Fibroblast of the aortic adventitia (primary cell): ENCODE measurements at regions not wholly inside any gene's neighbourhood (a gene's known extent, or its start where the extent isn't known, plus 50 kb on each side); places are given as distances from the start of the nearest gene placed in this dataset.

ENCODE experiments used
- DNase-seq: peaks from one replicate; pipeline ENCODE4 v3.0.0-alpha.2; 2010; ENCODE audit warnings: low read depth
- H3K4me3 ChIP-seq: 2 replicates; pipeline ENCODE4 v1.5.1; 2011; ENCODE audit warnings: low read depth, mild to moderate bottlenecking, control low read depth, low read length, moderate library complexity
- TF ChIP-seq, protein P1 (sequence below): IDR thresholded peaks from 2 replicates; pipeline ENCODE4 v1.5.1; 2011; ENCODE audit warnings: mild to moderate bottlenecking, low read length, control low read depth, inconsistent platforms; ENCODE audit not compliant: insufficient read depth

DNA sequence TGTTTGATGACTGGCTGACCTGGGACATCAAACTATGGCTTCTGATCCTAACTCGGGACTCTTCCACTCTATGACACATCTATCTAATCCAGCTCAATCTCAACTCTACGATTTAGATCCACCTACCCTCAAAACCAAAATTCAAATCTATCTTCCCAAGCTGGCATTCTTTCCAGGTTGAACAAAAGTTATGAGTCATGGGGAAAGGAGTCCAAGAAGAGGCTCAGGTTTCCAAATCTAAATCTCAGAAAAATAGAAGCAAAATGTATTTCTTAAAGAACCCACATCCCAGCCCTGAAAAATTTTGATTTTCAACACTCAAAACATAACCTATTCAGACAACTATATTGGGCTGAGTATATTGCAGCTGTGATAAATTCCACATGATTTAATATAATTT is 143.9 kb upstream of the IPO5 start:
- DNase-seq = peak; percentile 40
- no peak overlapping the region for H3K4me3 ChIP-seq
- TF ChIP-seq, protein P1, sequence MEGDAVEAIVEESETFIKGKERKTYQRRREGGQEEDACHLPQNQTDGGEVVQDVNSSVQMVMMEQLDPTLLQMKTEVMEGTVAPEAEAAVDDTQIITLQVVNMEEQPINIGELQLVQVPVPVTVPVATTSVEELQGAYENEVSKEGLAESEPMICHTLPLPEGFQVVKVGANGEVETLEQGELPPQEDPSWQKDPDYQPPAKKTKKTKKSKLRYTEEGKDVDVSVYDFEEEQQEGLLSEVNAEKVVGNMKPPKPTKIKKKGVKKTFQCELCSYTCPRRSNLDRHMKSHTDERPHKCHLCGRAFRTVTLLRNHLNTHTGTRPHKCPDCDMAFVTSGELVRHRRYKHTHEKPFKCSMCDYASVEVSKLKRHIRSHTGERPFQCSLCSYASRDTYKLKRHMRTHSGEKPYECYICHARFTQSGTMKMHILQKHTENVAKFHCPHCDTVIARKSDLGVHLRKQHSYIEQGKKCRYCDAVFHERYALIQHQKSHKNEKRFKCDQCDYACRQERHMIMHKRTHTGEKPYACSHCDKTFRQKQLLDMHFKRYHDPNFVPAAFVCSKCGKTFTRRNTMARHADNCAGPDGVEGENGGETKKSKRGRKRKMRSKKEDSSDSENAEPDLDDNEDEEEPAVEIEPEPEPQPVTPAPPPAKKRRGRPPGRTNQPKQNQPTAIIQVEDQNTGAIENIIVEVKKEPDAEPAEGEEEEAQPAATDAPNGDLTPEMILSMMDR = no peak

DNA sequence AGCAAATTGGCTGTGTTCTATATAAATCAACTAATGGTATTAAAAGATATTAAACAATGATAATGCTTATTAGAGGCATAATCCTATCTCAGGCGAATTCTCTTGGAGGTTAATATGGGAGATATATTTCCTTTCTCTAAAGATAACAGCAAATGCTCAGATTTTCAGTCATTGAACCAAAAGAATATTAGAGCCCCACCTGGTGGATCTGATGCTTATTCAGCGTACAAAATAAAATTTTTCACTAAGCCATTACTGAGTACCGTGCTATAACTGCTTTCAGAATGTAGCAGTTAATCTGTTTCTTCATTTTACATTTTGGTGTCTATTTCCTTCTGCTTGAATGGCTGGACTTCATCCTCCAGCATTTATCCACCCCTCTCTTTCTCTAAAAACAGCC is 143.3 kb upstream of the IPO5 start:
- H3K4me3 ChIP-seq = no peak overlapping the region
- TF ChIP-seq, protein P1 = peak; percentile 45
- peak; percentile 34 for DNase-seq

DNA sequence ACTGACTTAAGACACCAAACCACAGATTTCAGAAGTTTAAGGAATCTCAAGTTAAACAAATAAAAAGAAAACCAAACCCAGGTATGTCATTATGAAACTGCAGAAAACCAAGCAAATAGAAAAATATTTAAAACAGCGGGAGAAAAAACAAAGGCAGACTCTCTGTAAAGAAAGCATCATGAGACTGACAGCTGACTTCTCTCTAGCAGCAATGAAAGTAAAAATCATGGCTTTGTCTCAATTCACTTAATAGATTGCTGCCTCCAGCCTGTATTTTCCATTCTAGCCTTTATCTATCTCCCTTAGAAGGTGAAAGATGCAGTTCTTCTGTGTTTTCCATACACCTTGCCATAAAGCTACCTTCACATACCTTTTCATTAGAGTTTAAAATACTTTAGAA is 131.1 kb upstream of the IPO5 start:
- H3K4me3 ChIP-seq = no peak overlapping the region
- no peak for DNase-seq
- TF ChIP-seq, protein P1 = no peak

DNA sequence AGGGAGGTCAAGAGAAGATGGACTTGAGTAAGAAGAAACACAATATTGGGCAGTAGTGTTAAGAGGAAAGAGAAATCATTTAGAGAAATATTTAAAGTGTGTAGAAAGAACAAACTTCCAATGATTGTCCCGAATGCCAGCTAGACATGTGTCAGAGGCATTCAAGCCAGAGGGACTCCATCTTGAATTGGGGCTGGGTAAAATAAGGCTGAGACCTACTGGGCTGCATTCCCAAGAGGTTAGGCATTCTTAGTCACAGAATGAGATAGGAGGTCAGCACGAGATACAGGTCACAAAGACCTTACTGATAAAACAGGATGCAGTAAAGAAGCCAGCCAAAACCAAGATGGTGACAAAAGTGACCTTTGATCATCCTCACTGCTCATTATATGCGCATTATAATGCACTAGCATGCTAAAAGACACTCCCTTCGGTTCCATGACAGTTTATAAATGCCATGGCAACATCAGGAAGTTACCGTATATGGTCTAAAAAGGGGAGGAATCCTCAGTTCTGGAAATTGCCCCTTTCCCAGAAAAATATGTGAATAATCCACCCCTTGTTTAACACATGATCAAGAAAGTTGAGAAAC is 127.0 kb upstream of the IPO5 start:
- DNase-seq = no peak
- TF ChIP-seq, protein P1 = no peak
- no peak overlapping the region for H3K4me3 ChIP-seq

DNA sequence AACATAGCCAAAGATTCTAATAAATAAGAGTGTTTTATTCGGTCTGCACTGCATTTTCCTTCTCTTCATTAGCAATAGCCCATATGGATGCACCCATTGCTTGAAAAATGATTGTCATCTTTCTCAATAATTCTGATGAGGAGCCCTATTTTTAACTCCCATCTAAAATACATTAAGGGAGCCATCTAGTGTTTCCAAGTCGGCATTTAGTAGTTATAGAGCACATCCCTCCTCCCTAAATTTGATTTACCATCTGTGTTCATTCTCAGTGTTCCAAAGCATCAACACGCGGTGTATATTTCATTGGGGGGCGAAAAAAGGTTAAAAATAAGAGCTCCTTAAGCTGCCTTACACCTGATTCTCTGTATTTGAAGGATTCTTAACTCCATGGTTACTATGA is 119.2 kb upstream of the IPO5 start:
- no peak overlapping the region for H3K4me3 ChIP-seq
- TF ChIP-seq, protein P1 = no peak
- no peak for DNase-seq

DNA sequence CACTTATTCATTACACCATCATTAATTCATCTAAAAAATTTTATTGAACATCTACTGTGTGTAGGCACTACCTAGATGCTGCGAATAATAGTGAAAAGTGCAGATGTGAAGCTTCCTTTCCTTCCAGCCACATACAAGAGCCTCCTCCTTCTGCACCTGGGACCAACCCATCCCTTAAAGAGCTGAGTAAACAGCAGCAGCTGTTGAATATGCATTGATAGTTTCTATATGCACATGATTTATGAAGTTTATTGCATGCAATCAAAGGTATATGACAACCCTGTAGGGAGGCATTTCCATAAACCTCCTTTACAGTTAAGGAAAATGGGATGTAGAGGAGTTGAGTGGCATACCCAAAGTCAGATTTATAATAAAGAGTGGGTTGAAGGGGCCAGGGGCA is 110.3 kb upstream of the IPO5 start:
- H3K4me3 ChIP-seq = no peak overlapping the region
- TF ChIP-seq, protein P1 = no peak
- DNase-seq = no peak

DNA sequence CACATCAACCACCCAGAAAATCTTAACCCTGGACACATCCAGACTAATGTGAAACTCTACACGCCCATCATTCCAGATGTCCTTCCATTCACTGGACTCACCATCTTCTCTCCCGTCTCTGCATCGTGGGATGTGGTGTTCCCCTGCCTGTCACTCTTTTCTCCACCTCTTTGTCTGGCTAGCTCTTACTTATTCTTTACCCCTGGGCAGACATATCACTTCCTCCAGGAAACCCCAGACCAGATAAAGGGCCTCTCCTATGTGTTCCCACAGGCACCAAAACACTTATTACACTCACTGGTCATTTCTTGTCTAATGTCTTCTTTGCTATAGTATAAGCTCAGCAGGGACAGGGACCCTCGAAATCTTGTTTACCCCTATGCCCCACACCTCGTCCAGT is 109.3 kb upstream of the IPO5 start:
- H3K4me3 ChIP-seq = no peak overlapping the region
- no peak for DNase-seq
- TF ChIP-seq, protein P1 = no peak
